RWPE1 (cell line): ENCODE measurements at regions not wholly inside any gene's neighbourhood (a gene's known extent, or its start where the extent isn't known, plus 50 kb on each side); places are given as distances from the start of the nearest gene placed in this dataset.

ENCODE experiments used
- CTCF ChIA-PET: fragments of 350-600 bp; sonication (Branson Sonifier 250); formaldehyde crosslinking; extraction: SDS; loops from one replicate; lab custom pipeline; 2021; lab: Yijun Ruan, JAX
- POLR2A ChIA-PET: fragments of 400-600 bp; formaldehyde crosslinking; extraction: SDS; loops from one replicate; lab custom pipeline; 2020; ENCODE audit warnings: antibody characterized with exemption; ENCODE audit not compliant: low non-redundant PET; lab: Yijun Ruan, JAX
- DNase-seq: peaks from one replicate; pipeline ENCODE4 v3.0.0; 2012; ENCODE audit warnings: low spot score
- H3K27ac ChIP-seq: fragments of 450-650 bp; 2 replicates; pipeline ENCODE4 v1.5.1; 2017
- CTCF ChIP-seq: fragments of 450-650 bp; conservative IDR thresholded peaks from 2 replicates; pipeline ENCODE4 v1.5.1; 2017; ENCODE audit warnings: low read depth, mild to moderate bottlenecking

GRCh38 chr5:147017621-147018020 is 139.1 kb upstream of the PPP2R2B start:
- H3K27ac ChIP-seq, result no peak overlapping the region
- DNase-seq, result no peak
- ChIA-PET POLR2A (no interaction called here), CTCF (interaction anchor here (0.6 kb wide), 1 partner anchor 310 kb away, joined by 3 read pairs; no protein-coding TSS in a partner anchor)
- TF ChIP-seq CTCF, result no peak

DNA sequence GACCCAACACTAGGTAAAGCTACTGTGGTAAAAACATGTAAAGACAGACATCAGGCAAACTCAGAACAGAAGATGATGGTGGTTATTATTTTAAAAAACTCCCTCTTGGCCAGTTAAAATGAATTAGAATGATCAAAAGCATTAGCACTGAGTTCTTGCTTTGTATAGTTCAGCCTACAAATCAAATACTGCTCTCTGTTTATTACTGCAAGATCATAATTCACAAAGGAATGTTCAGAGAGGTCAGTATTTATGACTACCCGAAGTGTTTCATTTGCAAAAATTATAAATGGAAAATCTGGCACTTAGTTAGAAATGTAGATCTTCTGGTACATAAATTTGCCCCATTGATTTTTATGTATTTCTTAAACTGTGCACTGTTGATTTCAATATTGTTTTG is 140.3 kb upstream of the PPP2R2B start:
- ChIA-PET CTCF (no interaction called here), POLR2A (no interaction called here)
- no peak overlapping the region for H3K27ac ChIP-seq
- DNase-seq, result no peak
- TF ChIP-seq CTCF, result no peak

- CTCF ChIA-PET, result interaction anchor here (0.6 kb wide), 2 partner anchors 55 to 902 kb away, joined by 3 to 5 read pairs; no protein-coding TSS in a partner anchor
- no peak overlapping the region for H3K27ac ChIP-seq
- POLR2A ChIA-PET, result no interaction called here
- no peak for DNase-seq
- no peak for TF ChIP-seq CTCF
These were observed 158.2 kb upstream of the PPP2R2B start for GRCh38 chr5:147036691-147037245.

- DNase-seq, result peak; percentile 70
- POLR2A ChIA-PET, result no interaction called here
- no peak for TF ChIP-seq CTCF
- CTCF ChIA-PET, result interaction anchor here (0.6 kb wide), 1 partner anchor 1797 kb away, joined by 3 read pairs; no protein-coding TSS in a partner anchor
- no peak overlapping the region for H3K27ac ChIP-seq
These were observed 159.1 kb upstream of the PPP2R2B start for GRCh38 chr5:147037515-147038205.

DNA sequence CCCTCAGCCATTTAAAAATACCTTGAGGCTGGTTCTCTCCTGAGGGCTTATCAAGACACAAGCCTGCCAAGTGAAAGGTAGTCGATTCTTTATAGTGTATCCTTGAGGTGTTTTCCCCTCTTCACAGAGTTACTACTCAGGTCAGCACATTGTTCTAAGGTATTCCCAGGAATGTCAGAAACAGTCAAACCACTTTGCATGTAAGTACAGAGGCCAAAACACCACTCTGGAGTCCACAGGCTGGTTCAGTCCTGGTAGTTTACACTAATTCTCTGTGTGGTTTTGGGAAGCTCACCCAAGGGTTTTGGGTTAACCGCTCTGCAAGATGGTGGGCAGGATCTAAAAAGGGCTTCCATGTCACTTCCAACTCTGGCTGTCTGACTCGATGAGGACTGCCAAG is 162.3 kb upstream of the PPP2R2B start:
- no peak for TF ChIP-seq CTCF
- DNase-seq, result no peak
- no peak overlapping the region for H3K27ac ChIP-seq
- POLR2A ChIA-PET, result no interaction called here
- CTCF ChIA-PET, result interaction anchor here (0.6 kb wide), 2 partner anchors 462 to 1008 kb away, joined by 3 to 5 read pairs; no protein-coding TSS in a partner anchor

DNA sequence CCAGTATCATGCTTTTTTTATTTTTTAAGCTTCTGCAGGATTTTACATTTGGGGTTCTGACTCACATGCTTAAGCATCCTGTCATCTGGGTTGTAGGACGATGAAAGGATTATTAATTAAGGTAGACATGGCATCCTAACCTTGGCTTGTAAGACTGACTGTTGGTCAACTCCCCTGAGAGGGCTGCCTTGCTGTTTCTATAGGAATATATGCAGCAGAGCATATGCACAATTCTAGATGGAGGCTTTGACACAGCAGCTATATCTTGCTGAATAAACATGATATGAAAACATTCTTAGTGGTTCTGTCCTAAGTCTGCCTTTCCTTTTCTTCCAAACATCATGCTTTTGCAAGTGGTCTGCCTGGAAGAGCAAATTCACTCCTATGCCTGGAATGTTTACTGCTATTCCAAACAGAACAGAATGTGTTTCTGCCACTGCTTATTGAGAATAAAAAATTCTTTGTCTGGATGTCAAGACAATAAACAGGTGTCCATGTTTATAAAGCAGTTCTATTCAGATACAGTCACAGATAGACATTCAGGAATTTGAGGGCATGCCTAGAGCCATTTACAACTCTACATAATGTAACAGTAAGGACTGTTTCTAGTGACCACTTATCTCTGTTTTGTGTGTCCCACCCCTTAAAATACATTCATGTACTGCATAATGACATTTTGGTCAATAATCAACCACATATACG is 166.2 kb upstream of the PPP2R2B start:
- no peak overlapping the region for H3K27ac ChIP-seq
- POLR2A ChIA-PET, result no interaction called here
- CTCF ChIA-PET, result no interaction called here
- no peak for DNase-seq
- no peak for TF ChIP-seq CTCF
